Mesothelial cell of epicardium (in vitro differentiated cells): ENCODE measurements at regions not wholly inside any gene's neighbourhood (a gene's known extent, or its start where the extent isn't known, plus 50 kb on each side); places are given as distances from the start of the nearest gene placed in this dataset.

Experiments used
- DNase-seq, 2 experiments: peaks; one replicate each; pipeline ENCODE4 v3.0.0; 2021; ENCODE audit warnings: low spot score in 2 of 2; ENCODE audit not compliant: unreplicated experiment in 2 of 2
- H3K27ac Mint-ChIP-seq: 2 replicates; pipeline ENCODE4 v1.8.0; 2021; ENCODE audit warnings: mixed read lengths
- H3K27me3 Mint-ChIP-seq: 2 replicates; pipeline ENCODE4 v1.8.0; 2021; ENCODE audit warnings: low read depth, mixed read lengths
- H3K36me3 Mint-ChIP-seq: 2 replicates; pipeline ENCODE4 v1.8.0; 2021; ENCODE audit warnings: mixed read lengths
- H3K4me1 Mint-ChIP-seq: 2 replicates; pipeline ENCODE4 v1.8.0; 2021; ENCODE audit warnings: mixed read lengths
- H3K4me3 Mint-ChIP-seq: 2 replicates; pipeline ENCODE4 v1.8.0; 2021; ENCODE audit warnings: mild to moderate bottlenecking, moderate library complexity, mixed read lengths
- H3K9me3 Mint-ChIP-seq: 2 replicates; pipeline ENCODE4 v1.8.0; 2021; ENCODE audit warnings: mixed read lengths
- TF ChIP-seq, protein P1 (sequence below): fragments of 200-600 bp; sonication (generic); IDR thresholded peaks from one replicate; pipeline ENCODE4 v1.5.0; 2021; ENCODE audit warnings: antibody characterized with exemption; ENCODE audit not compliant: unreplicated experiment

DNA sequence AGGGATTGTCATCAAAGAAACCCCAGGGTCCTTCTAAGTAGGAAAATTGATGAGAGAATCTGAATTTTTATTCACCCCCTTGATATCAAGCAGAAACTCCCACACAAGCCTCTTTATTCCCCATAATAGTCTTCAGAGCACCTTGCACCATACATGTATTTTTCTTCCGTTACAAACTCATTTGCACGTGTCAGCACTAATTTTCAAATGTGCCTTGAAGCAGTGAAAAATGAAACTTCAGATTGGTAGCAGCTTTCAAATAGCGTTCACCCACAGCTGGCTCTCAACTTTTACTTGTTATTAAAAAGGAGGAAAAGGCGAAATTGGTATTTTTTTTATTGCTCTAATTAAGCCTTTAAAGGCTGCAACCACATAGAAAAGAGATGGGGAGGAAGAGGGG, 343.0 kb upstream of the TENM4 start:
- H3K4me1 Mint-ChIP-seq: no peaks in the 10 kb centered on the region
- peaks cover 4% of the 10 kb centered on the region for H3K9me3 Mint-ChIP-seq
- H3K27me3 Mint-ChIP-seq: peaks cover 34% of the 10 kb centered on the region
- no peaks in the 10 kb centered on the region for H3K36me3 Mint-ChIP-seq
- no peak overlapping the region for H3K27ac Mint-ChIP-seq
- no peak for DNase-seq
- H3K4me3 Mint-ChIP-seq: no peak overlapping the region
- TF ChIP-seq, protein P1, sequence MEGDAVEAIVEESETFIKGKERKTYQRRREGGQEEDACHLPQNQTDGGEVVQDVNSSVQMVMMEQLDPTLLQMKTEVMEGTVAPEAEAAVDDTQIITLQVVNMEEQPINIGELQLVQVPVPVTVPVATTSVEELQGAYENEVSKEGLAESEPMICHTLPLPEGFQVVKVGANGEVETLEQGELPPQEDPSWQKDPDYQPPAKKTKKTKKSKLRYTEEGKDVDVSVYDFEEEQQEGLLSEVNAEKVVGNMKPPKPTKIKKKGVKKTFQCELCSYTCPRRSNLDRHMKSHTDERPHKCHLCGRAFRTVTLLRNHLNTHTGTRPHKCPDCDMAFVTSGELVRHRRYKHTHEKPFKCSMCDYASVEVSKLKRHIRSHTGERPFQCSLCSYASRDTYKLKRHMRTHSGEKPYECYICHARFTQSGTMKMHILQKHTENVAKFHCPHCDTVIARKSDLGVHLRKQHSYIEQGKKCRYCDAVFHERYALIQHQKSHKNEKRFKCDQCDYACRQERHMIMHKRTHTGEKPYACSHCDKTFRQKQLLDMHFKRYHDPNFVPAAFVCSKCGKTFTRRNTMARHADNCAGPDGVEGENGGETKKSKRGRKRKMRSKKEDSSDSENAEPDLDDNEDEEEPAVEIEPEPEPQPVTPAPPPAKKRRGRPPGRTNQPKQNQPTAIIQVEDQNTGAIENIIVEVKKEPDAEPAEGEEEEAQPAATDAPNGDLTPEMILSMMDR: no peak

DNA sequence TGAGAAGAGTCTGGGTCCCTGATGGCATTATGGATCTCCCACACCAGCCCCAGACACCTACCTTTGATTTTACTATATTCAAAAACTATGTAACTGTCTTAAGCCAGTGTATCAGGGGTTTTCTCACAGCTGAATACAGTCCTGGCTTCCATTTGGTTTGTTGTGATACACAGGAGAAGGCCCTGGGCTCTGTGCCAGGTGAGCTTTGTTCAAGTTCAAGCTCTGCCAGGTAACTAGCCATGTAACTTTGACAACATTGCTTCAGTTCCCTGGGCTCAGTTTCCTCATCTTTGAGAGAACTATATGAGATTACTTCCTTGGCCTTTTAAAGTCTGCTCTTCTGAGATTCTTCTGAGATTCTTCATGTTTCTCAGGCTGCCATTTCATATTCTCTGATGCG, 327.5 kb upstream of the TENM4 start:
- Mint-ChIP-seq H3K27me3 (peaks cover 21% of the 10 kb centered on the region), H3K36me3 (no peaks in the 10 kb centered on the region), H3K27ac (no peak overlapping the region), H3K4me1 (peaks cover 1% of the 10 kb centered on the region), H3K9me3 (no peaks in the 10 kb centered on the region), H3K4me3 (no peak overlapping the region)
- TF ChIP-seq, protein P1: no peak
- no peak for DNase-seq

DNA sequence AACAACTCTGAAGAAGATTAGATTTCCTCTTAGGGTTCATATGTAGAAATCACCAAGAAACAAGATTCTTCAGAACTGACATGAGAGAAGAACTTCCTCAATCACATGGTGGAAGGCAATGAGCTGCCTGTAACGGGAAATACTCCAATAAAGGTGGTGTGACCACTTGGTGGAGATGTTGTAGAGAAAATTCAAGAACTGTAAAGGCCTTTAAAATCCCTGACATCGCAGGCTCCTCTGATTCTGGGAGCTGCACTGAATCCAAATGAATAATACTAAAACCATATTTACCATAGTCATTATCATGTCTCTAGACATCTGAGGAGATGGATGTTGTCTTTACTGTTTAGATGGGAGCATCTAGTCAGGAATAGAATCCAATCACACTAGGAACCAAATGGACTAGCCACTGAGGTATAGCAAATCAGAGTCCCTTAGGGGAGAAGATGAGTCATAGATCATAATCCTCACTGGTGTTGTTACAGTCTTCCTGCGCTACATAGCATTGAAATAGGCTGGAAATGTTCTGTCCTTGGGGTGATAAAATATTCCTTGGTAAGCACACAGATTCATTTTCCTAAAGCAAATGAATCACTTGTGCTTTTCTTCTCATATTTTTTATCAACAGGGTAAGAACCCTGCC, 321.6 kb upstream of the TENM4 start:
- Mint-ChIP-seq H3K27ac (peak overlapping the region; percentile 13), H3K36me3 (no peaks in the 10 kb centered on the region), H3K27me3 (peaks cover 2% of the 10 kb centered on the region), H3K4me1 (peaks cover 9% of the 10 kb centered on the region), H3K9me3 (no peaks in the 10 kb centered on the region), H3K4me3 (no peak overlapping the region)
- TF ChIP-seq, protein P1: no peak
- DNase-seq: no peak

DNA sequence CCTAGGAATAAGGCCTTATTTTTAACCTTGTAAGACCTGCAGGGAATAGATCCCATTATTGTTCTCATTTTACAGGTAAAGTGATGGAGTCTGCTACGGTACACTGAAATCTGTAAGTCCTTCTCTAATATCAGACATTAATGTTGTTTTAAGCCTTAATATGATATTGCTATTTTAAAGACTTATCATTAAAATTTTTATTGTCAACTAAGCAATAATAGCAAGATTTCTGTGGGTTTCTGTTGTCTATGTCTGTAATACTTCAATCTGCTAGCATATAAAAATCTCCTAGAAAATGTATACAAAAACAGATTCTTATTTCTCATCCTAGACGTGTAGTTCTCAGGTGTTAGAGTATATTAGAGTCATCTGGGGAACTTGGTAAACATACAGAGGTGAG, 317.5 kb upstream of the TENM4 start:
- H3K27me3 Mint-ChIP-seq: no peaks in the 10 kb centered on the region
- peaks cover 2% of the 10 kb centered on the region for H3K9me3 Mint-ChIP-seq
- TF ChIP-seq, protein P1: no peak
- no peaks in the 10 kb centered on the region for H3K36me3 Mint-ChIP-seq
- no peak for DNase-seq
- peaks cover 7% of the 10 kb centered on the region for H3K4me1 Mint-ChIP-seq
- no peak overlapping the region for H3K4me3 Mint-ChIP-seq
- H3K27ac Mint-ChIP-seq: no peak overlapping the region

DNA sequence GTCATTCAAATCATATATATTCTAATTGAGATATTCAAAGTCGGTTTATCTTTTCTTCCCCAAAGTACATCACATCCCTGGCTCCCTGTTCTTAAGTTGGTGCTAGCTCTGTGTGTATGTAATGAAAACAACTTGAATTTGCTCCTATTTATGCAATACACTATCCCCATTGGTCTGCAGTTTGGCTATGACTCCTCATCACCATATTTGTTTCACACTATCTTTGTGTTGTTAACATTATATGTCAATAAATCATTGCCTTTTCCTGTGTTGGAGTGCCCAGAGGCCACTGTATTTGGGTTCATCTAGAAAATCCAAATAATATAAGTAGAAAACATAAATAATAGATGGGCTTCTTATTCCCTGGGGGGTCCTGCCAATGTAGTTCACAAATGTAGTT, 306.6 kb upstream of the TENM4 start:
- DNase-seq: no peak
- H3K36me3 Mint-ChIP-seq: no peaks in the 10 kb centered on the region
- H3K4me1 Mint-ChIP-seq: peaks cover 7% of the 10 kb centered on the region
- TF ChIP-seq, protein P1: no peak
- peaks cover 12% of the 10 kb centered on the region for H3K9me3 Mint-ChIP-seq
- no peak overlapping the region for H3K4me3 Mint-ChIP-seq
- H3K27ac Mint-ChIP-seq: no peak overlapping the region
- peaks cover 14% of the 10 kb centered on the region for H3K27me3 Mint-ChIP-seq

DNA sequence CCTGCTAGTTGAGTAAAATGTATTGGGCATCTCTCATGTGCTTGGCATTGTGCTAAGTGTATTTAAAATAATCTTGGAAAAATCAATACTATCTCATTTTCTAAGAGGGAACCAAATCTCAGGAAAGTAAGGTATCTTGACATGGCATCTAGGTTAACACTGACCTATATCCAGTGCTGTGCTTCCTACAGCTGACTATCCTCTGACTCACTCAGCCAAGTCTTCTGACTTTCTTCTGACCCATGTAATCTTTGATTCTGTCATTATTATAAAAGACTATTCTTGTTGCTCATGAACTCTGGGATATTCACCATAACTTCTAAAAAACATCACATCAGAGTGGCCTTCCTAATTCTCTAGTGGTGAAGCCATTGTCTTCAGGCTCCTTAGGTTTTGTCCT, 304.1 kb upstream of the TENM4 start:
- TF ChIP-seq, protein P1: no peak
- Mint-ChIP-seq H3K36me3 (no peaks in the 10 kb centered on the region), H3K9me3 (peaks cover 12% of the 10 kb centered on the region), H3K4me3 (no peak overlapping the region), H3K27me3 (peaks cover 6% of the 10 kb centered on the region), H3K4me1 (peaks cover 14% of the 10 kb centered on the region), H3K27ac (no peak overlapping the region)
- no peak for DNase-seq
